ENCODE measurements at regions not wholly inside any gene's neighbourhood (a gene's known extent, or its start where the extent isn't known, plus 50 kb on each side); places are given as distances from the start of the nearest gene placed in this dataset.

- TF ChIP-seq, protein P1, sequence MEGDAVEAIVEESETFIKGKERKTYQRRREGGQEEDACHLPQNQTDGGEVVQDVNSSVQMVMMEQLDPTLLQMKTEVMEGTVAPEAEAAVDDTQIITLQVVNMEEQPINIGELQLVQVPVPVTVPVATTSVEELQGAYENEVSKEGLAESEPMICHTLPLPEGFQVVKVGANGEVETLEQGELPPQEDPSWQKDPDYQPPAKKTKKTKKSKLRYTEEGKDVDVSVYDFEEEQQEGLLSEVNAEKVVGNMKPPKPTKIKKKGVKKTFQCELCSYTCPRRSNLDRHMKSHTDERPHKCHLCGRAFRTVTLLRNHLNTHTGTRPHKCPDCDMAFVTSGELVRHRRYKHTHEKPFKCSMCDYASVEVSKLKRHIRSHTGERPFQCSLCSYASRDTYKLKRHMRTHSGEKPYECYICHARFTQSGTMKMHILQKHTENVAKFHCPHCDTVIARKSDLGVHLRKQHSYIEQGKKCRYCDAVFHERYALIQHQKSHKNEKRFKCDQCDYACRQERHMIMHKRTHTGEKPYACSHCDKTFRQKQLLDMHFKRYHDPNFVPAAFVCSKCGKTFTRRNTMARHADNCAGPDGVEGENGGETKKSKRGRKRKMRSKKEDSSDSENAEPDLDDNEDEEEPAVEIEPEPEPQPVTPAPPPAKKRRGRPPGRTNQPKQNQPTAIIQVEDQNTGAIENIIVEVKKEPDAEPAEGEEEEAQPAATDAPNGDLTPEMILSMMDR (IDR thresholded peaks at IDR 0.05; ENCODE audit: control insufficient read depth, insufficient read depth, low read depth, low read length, missing control alignments): no peak
- DNase-seq (ENCODE audit: low read depth): no peak
- H3K4me3 ChIP-seq (ENCODE audit: control insufficient read depth, low read depth, low read length): no peak overlapping the region
Observed at GRCh38 chr1:82994616-82995263, 1004.2 kb downstream of the TTLL7 start.

GRCh38 chr1:82991569-82991968, 1007.4 kb downstream of the TTLL7 start:
- no peak for DNase-seq (ENCODE audit: low read depth)
- no peak overlapping the region for H3K4me3 ChIP-seq (ENCODE audit: control insufficient read depth, low read depth, low read length)
- TF ChIP-seq, protein P1 (IDR thresholded peaks at IDR 0.05; ENCODE audit: control insufficient read depth, insufficient read depth, low read depth, low read length, missing control alignments): no peak

- TF ChIP-seq, protein P1 (IDR thresholded peaks at IDR 0.05; ENCODE audit: control insufficient read depth, insufficient read depth, low read depth, low read length, missing control alignments): no peak
- H3K4me3 ChIP-seq (ENCODE audit: control insufficient read depth, low read depth, low read length): no peak overlapping the region
- no peak for DNase-seq (ENCODE audit: low read depth)
Observed at GRCh38 chr1:82979593-82980236, 1019.2 kb downstream of the TTLL7 start.

DNA sequence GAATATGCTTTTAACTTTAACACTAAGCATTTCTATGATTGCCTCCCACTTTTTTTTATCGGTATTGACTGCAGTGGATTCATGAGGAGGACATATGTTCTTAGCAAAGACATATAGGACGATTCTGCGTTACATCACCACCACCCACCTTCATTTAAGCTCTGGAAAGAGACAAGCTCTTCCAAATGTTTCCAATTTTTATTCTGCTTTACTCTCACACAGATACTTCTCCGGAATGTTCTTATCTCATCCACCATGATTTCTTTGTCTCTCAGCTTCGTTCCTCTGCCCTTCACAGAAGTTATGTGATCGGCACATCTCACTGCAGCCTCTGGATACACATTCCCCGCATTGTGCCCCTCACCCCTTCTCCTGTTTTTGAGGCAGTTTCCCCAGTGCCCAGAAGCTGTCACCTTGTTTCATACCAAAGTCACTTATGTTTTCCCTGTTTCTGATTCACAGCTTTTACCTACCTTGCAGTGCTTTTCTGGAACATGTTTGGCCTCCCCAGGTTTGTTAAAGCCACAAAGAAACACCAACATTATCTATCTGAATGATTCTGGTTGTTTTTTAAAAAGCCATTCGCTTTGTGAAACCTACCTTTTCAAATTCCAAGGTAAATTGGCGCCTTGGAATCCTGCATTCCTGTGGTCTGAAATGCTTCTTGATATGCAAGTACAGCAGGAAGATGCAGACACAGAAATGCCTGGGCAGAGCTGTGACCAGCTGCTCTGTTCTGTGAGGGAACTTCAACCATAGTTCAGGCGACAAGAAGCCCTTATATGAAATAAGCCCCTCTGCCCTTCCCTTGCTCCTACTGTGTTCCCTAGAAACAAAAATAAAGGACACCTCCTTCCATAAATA, 1020.2 kb downstream of the TTLL7 start:
- TF ChIP-seq, protein P1 (IDR thresholded peaks at IDR 0.05; ENCODE audit: control insufficient read depth, insufficient read depth, low read depth, low read length, missing control alignments): no peak
- no peak overlapping the region for H3K4me3 ChIP-seq (ENCODE audit: control insufficient read depth, low read depth, low read length)
- no peak for DNase-seq (ENCODE audit: low read depth)

DNA sequence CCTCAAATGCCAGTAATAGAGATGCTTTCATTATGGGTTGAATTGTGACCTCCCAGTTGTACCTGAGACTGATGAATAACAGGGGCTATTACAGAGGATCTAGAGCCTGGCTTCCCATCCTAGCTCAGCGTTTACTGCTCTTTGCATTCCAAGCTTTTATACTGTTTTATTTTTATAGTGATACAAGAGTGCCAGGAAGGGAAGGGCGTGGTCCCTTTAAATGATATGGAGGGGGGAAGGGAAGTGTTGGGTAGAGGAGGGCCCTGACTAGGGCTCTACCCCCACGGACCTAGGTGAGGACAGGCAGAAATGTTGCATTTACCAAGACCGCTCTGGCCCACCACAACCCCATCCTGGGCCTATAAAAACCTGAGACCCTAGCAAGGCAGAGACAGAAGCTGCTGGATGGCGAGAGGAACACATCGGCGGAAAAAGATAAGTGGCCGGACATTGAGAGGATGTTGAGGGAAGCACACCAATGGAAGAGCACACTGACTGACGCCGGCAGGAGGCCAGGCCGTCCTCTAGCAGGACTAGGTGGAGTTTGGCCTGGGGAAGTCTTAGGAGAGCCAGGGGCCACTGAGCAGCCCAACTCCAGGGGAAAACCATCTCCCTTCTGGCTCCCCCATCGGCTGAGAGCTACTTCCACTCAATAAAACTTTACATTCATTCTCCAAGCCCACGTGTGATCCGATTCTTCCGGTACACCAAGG, 1025.9 kb downstream of the TTLL7 start:
- H3K4me3 ChIP-seq (ENCODE audit: control insufficient read depth, low read depth, low read length): no peak overlapping the region
- DNase-seq (ENCODE audit: low read depth): no peak
- TF ChIP-seq, protein P1 (IDR thresholded peaks at IDR 0.05; ENCODE audit: control insufficient read depth, insufficient read depth, low read depth, low read length, missing control alignments): no peak

GRCh38 chr1:82969340-82969739, 1029.6 kb downstream of the TTLL7 start:
- H3K4me3 ChIP-seq (ENCODE audit: control insufficient read depth, low read depth, low read length): no peak overlapping the region
- no peak for DNase-seq (ENCODE audit: low read depth)
- TF ChIP-seq, protein P1 (IDR thresholded peaks at IDR 0.05; ENCODE audit: control insufficient read depth, insufficient read depth, low read depth, low read length, missing control alignments): no peak
